ENCODE measurements at regions not wholly inside any gene's neighbourhood (a gene's known extent, or its start where the extent isn't known, plus 50 kb on each side); places are given as distances from the start of the nearest gene placed in this dataset.
"Not testable (repeated sequence)": the region's sequence is repeated elsewhere in the genome, so short reads cannot be mapped to it uniquely, and the experiment has no call there.

GRCh38 chr1:4256351-4256750 lies 356.3 kb upstream of the C1orf174 start:
- Histone ChIP-seq H3K9me3 (peaks cover 0 to 24% (median 13%) of the 10 kb centered on the region in 12 donors), H3K36me3 (no peaks in the 10 kb centered on the region), H3K27me3 (peaks cover 0 to under 1% (median 0%) of the 10 kb centered on the region in 9 donors), H3K4me3 (no peak overlapping the region), H3K4me1 (no peaks in the 10 kb centered on the region), H3K27ac (no peak overlapping the region)
- intact Hi-C loops (cut with DNase I), result no loop called here
- WGBS, 4 donors, result 53 to 66% (median 61%) methylated on average over 4 of the region's 4 CpGs
- TF ChIP-seq CTCF (IDR thresholded peaks at IDR 0.05), result no peak
- no peak for TF ChIP-seq POLR2A (IDR thresholded peaks at IDR 0.05)
- ATAC-seq (no peak), DNase-seq (no peak)

- ATAC-seq; H3K36me3 ChIP-seq; H3K4me1 ChIP-seq; DNase-seq; intact Hi-C loops (cut with DNase I); H3K4me3 ChIP-seq; H3K27ac ChIP-seq: not testable (repeated sequence)
- H3K27me3 ChIP-seq, result peaks cover 0 to 16% (median 0%) of the 10 kb centered on the region in 9 donors
- H3K9me3 ChIP-seq, result peaks cover 0 to 24% (median 13%) of the 10 kb centered on the region in 12 donors
- WGBS, 4 donors, result 73 to 82% (median 78%) methylated on average over 2 of the region's 2 CpGs
Observed at GRCh38 chr1:4258146-4258777, 358.2 kb upstream of the C1orf174 start.

- DNase-seq, result no peak
- intact Hi-C loops (cut with DNase I), result no loop called here
- H3K4me3 ChIP-seq, result no peak overlapping the region
- H3K27me3 ChIP-seq, result peaks cover 0 to 16% (median 0%) of the 10 kb centered on the region in 9 donors
- no peaks in the 10 kb centered on the region for H3K36me3 ChIP-seq
- H3K27ac ChIP-seq, result no peak overlapping the region
- WGBS, 4 donors, result 74 to 80% (median 76%) methylated on average over 2 of the region's 2 CpGs
- peaks cover 0 to 24% (median 13%) of the 10 kb centered on the region in 12 donors for H3K9me3 ChIP-seq
- H3K4me1 ChIP-seq, result no peaks in the 10 kb centered on the region
- TF ChIP-seq CTCF (IDR thresholded peaks at IDR 0.05), result no peak
- TF ChIP-seq POLR2A (IDR thresholded peaks at IDR 0.05), result no peak
- ATAC-seq, result no peak
Observed at GRCh38 chr1:4261327-4261726, 361.3 kb upstream of the C1orf174 start.

GRCh38 chr1:4262665-4263064 lies 362.6 kb upstream of the C1orf174 start:
- no peak for ATAC-seq
- intact Hi-C loops (cut with DNase I), result no loop called here
- H3K4me1 ChIP-seq, result no peaks in the 10 kb centered on the region
- WGBS, 4 donors, result 83 to 93% (median 86%) methylated on average over 2 of the region's 2 CpGs
- H3K27ac ChIP-seq, result no peak overlapping the region
- H3K27me3 ChIP-seq, result peaks cover 0 to 23% (median 0%) of the 10 kb centered on the region in 9 donors
- H3K9me3 ChIP-seq, result peaks cover 0 to 19% (median 11%) of the 10 kb centered on the region in 12 donors
- no peak for DNase-seq
- no peak for TF ChIP-seq POLR2A (IDR thresholded peaks at IDR 0.05)
- no peak for TF ChIP-seq CTCF (IDR thresholded peaks at IDR 0.05)
- H3K4me3 ChIP-seq, result no peak overlapping the region
- no peaks in the 10 kb centered on the region for H3K36me3 ChIP-seq

- Histone ChIP-seq H3K27me3 (peaks cover 0 to 31% (median 0%) of the 10 kb centered on the region in 9 donors), H3K36me3 (no peaks in the 10 kb centered on the region), H3K4me3 (no peak overlapping the region), H3K9me3 (peaks cover 0 to 9% (median under 1%) of the 10 kb centered on the region in 12 donors), H3K4me1 (no peaks in the 10 kb centered on the region), H3K27ac (no peak overlapping the region)
- DNase-seq (no peak), ATAC-seq (no peak)
- intact Hi-C loops (cut with DNase I), result no loop called here
- no peak for TF ChIP-seq POLR2A (IDR thresholded peaks at IDR 0.05)
- no peak for TF ChIP-seq CTCF (IDR thresholded peaks at IDR 0.05)
- 54 to 62% (median 61%) methylated on average over 2 of the region's 2 CpGs for WGBS, 4 donors
Observed at GRCh38 chr1:4263699-4264098, 363.6 kb upstream of the C1orf174 start.
